22Rv1 (cell line): ENCODE measurements at regions not wholly inside any gene's neighbourhood (a gene's known extent, or its start where the extent isn't known, plus 50 kb on each side); places are given as distances from the start of the nearest gene placed in this dataset.

Experiments used
- H3K27ac ChIP-seq: fragments of 450-650 bp; 2 replicates; pipeline ENCODE4 v1.5.1; 2017
- CTCF ChIP-seq: fragments of 450-650 bp; IDR thresholded peaks from 2 replicates; pipeline ENCODE4 v1.5.1; 2017; ENCODE audit warnings: mild to moderate bottlenecking
- ZFX ChIP-seq: fragments of 450-650 bp; IDR thresholded peaks from 2 replicates; pipeline ENCODE4 v1.6.1; 2017; ENCODE audit warnings: antibody characterized with exemption, borderline replicate concordance

GRCh38 chr16:65495106-65495505 is 373.2 kb upstream of the CDH11 start:
- TF ChIP-seq ZFX (no peak), CTCF (no peak)
- H3K27ac ChIP-seq = no peak overlapping the region

GRCh38 chr16:65494609-65495008 is 372.7 kb upstream of the CDH11 start:
- H3K27ac ChIP-seq = no peak overlapping the region
- TF ChIP-seq CTCF (no peak), ZFX (no peak)

- TF ChIP-seq ZFX (no peak), CTCF (no peak)
- no peak overlapping the region for H3K27ac ChIP-seq
Observed at GRCh38 chr16:65494080-65494479, 372.2 kb upstream of the CDH11 start.

GRCh38 chr16:65490286-65490685 is 368.4 kb upstream of the CDH11 start:
- H3K27ac ChIP-seq = no peak overlapping the region

GRCh38 chr16:65489531-65490023 is 367.7 kb upstream of the CDH11 start:
- no peak for TF ChIP-seq CTCF
- TF ChIP-seq ZFX = no peak
- H3K27ac ChIP-seq = no peak overlapping the region

More at GRCh38 chr16:65490286-65490685, 368.4 kb upstream of the CDH11 start:
- TF ChIP-seq ZFX (no peak), CTCF (no peak)

GRCh38 chr16:65487231-65487630 is 365.4 kb upstream of the CDH11 start:
- H3K27ac ChIP-seq = no peak overlapping the region

GRCh38 chr16:65481956-65482355 is 360.1 kb upstream of the CDH11 start:
- TF ChIP-seq ZFX = no peak
- TF ChIP-seq CTCF = no peak
- no peak overlapping the region for H3K27ac ChIP-seq

More at GRCh38 chr16:65487231-65487630, 365.4 kb upstream of the CDH11 start:
- TF ChIP-seq ZFX (no peak), CTCF (no peak)
